ENCODE measurements at regions not wholly inside any gene's neighbourhood (a gene's known extent, or its start where the extent isn't known, plus 50 kb on each side); places are given as distances from the start of the nearest gene placed in this dataset.

DNA sequence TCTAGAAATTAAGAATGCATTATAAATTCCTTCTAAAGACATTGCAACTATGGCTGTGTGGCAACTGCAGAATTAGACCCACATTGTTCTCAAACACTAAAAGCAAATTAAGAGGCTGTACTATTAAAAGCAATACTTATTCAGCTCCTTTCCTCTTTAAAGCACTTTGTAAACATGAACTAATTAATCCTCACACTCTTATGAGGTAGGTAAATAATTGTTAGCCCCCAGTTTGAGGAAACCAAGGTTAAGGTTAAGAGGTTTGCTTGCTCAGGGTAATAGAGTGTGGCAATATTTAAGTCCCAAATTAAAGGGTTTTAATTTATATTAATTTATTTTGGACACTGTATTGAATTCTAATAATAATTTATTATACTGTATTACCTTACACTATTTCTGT, 553.8 kb downstream of the LRRIQ3 start:
- DNase-seq (ENCODE audit: low spot score) = no peak

DNA sequence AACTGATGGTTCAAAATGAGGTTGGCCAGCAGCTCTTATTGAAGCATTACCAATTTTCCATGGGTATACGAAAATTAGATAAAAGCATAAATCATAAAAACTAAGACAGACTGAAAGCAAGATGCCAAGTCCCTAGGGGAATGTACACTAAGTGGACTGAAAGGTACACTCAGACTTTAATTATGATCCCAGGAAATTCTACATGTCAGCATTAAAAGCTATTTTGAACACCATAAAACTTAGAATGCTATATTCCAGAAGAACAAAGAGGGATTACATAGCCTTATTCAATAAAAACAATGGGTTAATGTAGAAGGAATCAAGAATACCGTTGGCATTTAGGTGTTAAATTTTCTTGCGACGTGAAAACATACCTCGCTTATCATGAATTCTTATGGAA, 558.5 kb downstream of the LRRIQ3 start:
- DNase-seq (ENCODE audit: low spot score) = no peak

DNA sequence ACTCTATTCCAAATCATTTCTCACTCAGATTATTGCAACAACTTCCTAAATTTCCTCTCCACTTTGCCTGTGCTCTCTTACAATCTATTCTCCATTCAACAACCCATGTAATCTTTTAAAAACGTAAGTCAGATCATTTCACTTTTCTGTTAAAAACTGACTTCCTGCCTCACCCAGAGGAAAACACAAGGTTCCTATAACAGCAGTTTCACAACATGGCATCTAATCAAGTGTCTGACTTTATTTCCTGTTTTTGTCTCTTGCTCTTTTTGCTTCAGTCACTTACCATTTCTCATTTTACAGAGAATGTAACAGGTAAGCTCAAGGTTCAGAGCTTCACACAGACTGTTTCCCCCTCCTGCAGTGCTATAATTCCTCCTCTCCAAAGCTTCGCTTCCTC, 560.7 kb downstream of the LRRIQ3 start:
- no peak for DNase-seq (ENCODE audit: low spot score)

DNA sequence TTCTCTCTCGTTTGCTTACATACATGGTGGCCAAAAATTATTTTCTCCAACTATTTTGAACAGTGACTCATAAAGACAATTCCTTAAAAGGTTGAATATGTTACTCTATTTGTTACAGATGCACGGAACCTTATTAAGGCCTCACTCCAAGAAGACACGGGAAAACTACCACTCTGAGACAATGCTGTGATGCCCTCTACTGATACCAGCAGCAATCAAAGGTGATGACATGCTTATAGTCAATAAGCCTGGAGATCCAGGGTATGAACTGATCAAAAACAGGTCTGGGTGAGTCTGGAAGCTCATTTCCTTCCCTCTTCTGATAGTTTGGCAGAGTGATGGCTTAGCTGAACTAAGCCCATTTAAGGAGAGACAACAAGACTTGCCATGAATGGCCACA, 563.0 kb downstream of the LRRIQ3 start:
- DNase-seq (ENCODE audit: low spot score) = no peak

- DNase-seq (ENCODE audit: low spot score) = no peak
These were observed 570.3 kb downstream of the LRRIQ3 start for GRCh38 chr1:73627723-73628122.

- no peak for DNase-seq (ENCODE audit: low spot score)
These were observed 571.6 kb downstream of the LRRIQ3 start for GRCh38 chr1:73626326-73626725.

DNA sequence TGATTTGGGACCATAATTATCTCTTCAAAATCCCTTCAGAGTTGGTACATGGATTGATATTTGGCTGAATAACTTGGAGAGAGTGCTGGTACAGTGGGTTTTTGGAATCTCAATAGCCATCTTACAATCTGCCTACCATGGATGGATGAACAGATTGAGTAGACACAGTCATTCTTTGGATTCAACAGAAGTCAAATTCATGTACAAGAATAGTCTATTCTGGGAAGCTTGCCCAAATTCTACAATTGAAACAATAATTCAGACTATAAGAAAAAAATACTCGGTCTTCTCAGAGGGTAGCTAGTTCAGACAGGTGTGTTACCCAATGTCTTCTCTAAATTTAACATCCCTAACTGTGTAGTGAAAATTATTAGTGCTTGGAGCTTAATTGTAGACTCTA, 574.0 kb downstream of the LRRIQ3 start:
- DNase-seq (ENCODE audit: low spot score) = no peak

- DNase-seq (ENCODE audit: low spot score) = no peak
These were observed 580.8 kb downstream of the LRRIQ3 start for GRCh38 chr1:73617145-73617544.

DNA sequence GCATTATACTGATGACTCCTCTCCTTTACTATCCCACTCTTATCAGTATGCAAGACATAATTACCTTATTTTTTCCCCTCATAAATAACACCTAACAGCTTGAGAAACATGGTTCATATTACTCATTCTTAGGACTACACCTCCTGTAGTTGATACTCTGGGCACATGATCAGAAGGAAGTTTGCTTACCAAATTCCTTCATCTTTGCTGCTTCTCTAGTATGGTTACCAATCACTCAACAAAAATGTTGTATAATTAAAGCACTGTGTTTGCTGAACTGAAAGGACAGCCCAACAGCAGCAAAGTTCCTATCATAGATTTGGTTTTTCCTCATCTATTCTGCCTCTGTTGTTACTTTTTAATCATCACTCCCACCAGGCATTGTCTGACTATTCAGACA, 586.3 kb downstream of the LRRIQ3 start:
- no peak for DNase-seq (ENCODE audit: low spot score)

GRCh38 chr1:73604739-73605138, 593.2 kb downstream of the LRRIQ3 start:
- DNase-seq (ENCODE audit: low spot score) = no peak

- no peak for DNase-seq (ENCODE audit: low spot score)
These were observed 593.8 kb downstream of the LRRIQ3 start for GRCh38 chr1:73604211-73604610.

- no peak for DNase-seq (ENCODE audit: low spot score)
These were observed 604.2 kb downstream of the LRRIQ3 start for GRCh38 chr1:73593804-73594203.

- peak; percentile 6 for DNase-seq (ENCODE audit: low spot score)
These were observed 604.6 kb downstream of the LRRIQ3 start for GRCh38 chr1:73593364-73593763.

GRCh38 chr1:73587080-73587479, 610.9 kb downstream of the LRRIQ3 start:
- DNase-seq (ENCODE audit: low spot score) = no peak

DNA sequence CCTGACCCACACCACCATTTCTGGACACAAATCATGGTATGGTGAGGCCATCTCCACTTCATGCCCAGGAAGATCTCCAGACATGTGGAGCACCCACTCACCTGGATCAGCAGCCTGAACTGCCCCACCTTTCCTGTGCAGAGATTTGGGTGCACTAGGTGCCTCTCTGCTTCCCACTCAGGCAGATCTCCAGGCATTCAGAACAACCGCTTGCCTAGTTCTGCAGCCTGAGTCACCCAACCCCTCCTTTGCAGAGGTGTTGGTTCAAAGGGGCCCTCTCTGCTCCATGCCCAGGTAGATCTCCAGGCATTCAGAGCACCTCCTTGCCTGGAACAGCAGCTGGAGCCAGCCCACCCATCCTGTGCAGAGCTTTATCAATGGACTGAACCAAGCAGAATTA, 620.8 kb downstream of the LRRIQ3 start:
- no peak for DNase-seq (ENCODE audit: low spot score)

- DNase-seq (ENCODE audit: low spot score) = no peak
These were observed 621.9 kb downstream of the LRRIQ3 start for GRCh38 chr1:73576083-73576482.

DNA sequence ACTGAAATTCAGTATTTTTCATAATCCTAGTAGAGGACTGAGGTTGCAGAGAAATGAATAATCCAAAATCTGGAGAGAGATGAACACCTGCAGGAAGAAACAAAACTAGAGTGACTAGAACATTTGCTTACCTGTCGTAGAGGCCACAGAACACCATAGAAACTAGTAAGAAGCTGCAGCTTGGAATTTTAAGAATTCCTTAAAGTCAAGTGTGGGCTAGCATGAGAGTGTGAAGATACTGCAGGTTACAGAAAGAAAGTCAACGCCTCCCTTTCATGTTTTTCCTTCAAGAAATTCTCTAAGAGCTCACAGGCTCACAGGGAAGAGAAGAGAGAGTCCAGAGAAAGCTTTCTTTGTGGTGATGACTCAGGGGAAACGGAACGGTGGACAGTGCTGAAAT, 633.7 kb downstream of the LRRIQ3 start:
- DNase-seq (ENCODE audit: low spot score) = no peak

DNA sequence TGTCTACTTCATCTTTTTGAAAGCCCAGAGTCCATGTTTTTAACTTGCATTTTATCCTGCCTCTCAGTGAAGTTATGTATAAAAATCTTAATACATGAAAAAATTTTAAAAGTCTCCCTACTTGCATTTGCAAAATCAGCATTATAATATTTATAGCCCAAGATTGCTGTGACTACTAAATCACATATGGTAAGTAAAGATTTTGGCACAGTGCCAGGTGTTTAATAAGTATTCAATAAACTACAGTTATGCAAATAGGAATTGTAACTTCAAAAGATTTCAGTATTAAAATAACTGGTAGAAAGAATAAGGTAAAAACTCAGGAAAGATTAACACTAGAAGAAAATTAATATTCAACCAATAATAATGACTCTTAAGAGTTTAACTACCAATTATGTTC, 641.7 kb downstream of the LRRIQ3 start:
- DNase-seq (ENCODE audit: low spot score) = no peak

GRCh38 chr1:73537400-73537799, 660.6 kb downstream of the LRRIQ3 start:
- no peak for DNase-seq (ENCODE audit: low spot score)

- DNase-seq (ENCODE audit: low spot score) = no peak
These were observed 680.3 kb downstream of the LRRIQ3 start for GRCh38 chr1:73517603-73518191.

DNA sequence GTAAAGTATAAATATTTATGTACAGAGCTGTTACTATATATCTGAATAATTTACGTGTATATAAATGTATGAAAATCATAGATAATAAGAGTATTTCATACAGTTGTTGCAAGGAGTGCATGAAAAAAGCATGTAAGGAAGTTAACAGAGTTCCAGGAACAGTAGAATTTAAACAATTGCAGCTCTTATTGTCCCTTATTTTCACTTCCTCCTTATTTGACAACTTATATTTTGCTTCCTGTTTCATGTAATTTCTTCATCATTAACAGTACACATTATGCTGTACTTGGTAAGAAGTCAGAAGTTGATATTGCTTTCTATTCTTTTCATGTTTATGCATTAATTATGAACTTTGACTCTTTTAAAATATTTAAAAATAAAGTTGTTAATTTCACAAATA, 681.5 kb downstream of the LRRIQ3 start:
- no peak for DNase-seq (ENCODE audit: low spot score)

DNA sequence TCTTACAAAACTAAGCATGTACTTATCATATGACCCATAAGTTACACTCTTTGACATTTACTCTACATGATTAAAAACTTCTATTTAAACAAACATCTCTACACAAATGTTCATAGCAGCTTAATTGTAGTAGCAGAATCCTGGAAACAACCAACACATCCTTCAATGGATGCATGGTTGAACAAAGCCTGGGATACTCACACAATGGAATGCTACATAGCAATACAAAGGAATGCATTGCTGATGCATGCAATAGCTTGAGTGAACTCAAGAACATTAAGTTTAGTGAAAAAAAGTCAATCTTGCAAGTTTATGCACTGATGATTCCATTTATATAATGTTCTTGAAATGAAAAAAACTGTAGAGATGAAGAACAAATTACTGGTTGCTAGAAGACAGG, 686.9 kb downstream of the LRRIQ3 start:
- no peak for DNase-seq (ENCODE audit: low spot score)

- DNase-seq (ENCODE audit: low spot score) = no peak
These were observed 697.8 kb downstream of the LRRIQ3 start for GRCh38 chr1:73500154-73500553.

GRCh38 chr1:73499671-73500070, 698.3 kb downstream of the LRRIQ3 start:
- DNase-seq (ENCODE audit: low spot score) = no peak

DNA sequence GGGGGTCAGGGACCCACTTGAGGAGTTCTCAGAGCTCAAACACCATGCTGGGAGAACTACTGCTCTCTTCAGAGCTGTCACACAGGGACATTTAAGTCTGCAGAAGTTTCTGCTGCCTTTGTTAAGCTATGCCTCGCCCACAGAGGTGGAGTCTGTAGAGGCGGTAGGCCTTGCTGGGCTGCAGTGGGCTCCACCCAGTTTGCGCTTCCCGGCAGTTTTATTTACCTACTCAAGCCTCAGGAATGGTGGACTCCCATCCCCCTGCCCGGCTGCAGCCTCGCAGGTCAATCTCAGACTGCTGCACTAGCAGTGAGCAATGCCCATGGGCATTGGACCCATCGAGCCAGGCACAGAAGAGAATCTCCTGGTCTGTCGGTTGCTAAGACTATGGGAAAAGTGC, 706.4 kb downstream of the LRRIQ3 start:
- no peak for DNase-seq (ENCODE audit: low spot score)

Measured in GM03348 (cell line).